ENCODE measurements at regions not wholly inside any gene's neighbourhood (a gene's known extent, or its start where the extent isn't known, plus 50 kb on each side); places are given as distances from the start of the nearest gene placed in this dataset.

- no peak for DNase-seq (ENCODE audit: low read depth)
Measured at GRCh38 chr7:89926194-89926593, 228.1 kb upstream of the STEAP1 start.

- no peak for DNase-seq (ENCODE audit: low read depth)
Measured at GRCh38 chr7:89926701-89927100, 227.6 kb upstream of the STEAP1 start.

DNA sequence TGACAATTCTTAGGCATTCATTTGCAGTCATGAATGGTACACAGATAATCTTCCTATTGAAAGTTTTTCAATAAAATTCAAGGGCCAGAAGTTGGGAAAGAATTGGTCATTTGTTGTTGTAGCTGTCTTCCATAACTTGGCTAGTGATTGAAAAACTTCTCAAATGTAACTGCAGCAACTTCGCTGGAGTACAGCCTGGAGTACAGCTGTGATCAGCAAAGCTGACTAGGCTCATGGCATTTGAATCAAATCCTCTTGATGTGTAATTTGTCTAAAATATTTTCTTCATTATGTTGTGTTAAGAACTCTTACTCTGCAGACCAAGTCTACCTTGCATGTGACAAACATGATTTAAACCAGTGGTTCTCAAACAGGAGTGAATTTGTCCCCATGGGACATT is 226.5 kb upstream of the STEAP1 start:
- DNase-seq (ENCODE audit: low read depth), result no peak

- no peak for DNase-seq (ENCODE audit: low read depth)
Measured at GRCh38 chr7:89928451-89928850, 225.8 kb upstream of the STEAP1 start.

- no peak for DNase-seq (ENCODE audit: low read depth)
Measured at GRCh38 chr7:89934101-89934500, 220.2 kb upstream of the STEAP1 start.

- DNase-seq (ENCODE audit: low read depth), result no peak
Measured at GRCh38 chr7:89943525-89944050, 210.7 kb upstream of the STEAP1 start.

DNA sequence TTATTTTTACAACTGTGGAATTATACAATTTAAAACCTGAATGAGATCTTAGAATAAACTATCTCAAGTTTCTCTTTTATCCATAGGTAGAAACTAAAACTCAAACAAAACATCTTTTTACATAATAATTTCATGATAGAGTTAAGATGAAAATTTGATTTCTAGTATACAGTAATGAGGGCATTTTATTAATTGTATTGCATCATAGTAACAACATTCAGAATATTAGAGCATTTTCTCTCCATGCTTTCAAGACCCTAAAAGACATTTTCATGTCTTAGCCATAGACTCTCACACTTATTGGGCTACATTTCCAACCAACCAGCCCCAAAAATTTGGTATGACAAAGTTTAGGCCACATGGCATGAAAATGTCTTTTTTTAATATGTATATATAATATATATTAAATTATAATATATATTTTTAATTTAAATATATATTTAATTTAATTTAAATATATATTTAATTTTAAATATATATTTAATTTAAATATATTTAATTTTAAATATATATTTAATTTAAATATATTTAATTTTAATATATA is 195.7 kb upstream of the STEAP1 start:
- DNase-seq (ENCODE audit: low read depth), result no peak

DNA sequence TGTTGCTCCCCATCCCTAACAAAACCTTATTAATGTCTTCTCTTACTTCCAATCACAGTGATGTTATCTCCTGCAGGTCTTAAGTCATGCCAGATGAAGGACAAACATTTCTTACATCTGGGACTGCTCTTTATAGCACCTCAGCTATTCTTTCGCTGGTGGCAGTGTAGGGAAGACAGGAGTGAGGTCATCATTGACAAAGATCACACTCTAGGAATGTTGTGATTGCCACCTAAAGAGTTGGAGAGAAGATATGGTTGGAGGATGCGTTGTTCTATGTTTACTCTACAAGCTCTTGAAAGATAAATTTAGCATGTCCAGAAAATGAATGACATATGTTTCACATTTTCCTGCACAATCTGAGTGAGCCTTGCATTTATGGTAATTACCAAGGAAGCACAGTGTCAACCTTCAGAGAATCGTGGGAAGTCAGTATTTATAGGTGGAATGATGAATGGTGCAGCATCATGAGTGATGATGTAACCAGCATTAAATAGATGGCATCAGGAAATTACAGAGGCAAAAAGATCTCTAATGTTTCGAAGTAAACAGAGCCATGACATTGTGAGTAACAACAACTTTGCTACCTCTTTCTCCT is 188.1 kb upstream of the STEAP1 start:
- no peak for DNase-seq (ENCODE audit: low read depth)

GRCh38 chr7:89975577-89975976 is 178.7 kb upstream of the STEAP1 start:
- no peak for DNase-seq (ENCODE audit: low read depth)

DNA sequence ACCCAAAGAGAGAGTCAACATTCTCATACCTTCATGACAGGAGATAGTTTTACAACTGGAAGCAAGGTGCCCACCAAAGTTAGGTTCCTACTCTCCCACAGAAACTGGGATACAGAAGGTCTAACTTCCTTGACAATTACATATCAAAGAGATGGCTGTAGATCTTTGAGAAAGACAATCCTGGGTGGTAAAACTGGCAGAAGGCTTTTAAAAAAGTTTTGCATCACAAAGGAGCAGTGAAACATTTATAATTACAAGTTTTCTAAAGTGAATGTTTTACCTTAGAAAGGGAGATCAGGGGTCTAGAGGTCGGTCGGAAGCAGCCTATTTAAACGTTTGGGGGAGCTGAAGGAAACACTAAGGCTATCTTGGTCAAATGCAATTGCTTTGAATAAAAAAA is 166.6 kb upstream of the STEAP1 start:
- DNase-seq (ENCODE audit: low read depth), result no peak

DNA sequence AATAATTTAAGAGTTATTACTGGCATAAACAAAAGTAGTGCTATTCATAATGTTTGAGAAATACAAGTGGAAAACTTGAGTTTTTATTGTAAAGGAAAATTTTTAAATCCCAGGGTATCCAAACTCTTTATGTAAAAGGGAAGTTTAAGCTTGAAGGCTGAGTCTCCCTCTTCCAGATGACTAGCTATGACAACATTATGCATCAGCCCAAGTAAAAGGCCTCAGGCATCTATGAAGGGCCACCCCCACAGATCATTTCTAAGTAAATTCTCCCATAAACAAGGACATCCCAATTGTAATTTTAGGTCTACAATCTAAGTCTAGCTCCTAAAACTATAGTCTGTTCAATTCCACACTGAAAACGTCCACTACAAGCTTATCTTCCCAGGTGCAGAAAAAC is 166.2 kb upstream of the STEAP1 start:
- DNase-seq (ENCODE audit: low read depth), result no peak

GRCh38 chr7:89989454-89989853 is 164.8 kb upstream of the STEAP1 start:
- no peak for DNase-seq (ENCODE audit: low read depth)

DNA sequence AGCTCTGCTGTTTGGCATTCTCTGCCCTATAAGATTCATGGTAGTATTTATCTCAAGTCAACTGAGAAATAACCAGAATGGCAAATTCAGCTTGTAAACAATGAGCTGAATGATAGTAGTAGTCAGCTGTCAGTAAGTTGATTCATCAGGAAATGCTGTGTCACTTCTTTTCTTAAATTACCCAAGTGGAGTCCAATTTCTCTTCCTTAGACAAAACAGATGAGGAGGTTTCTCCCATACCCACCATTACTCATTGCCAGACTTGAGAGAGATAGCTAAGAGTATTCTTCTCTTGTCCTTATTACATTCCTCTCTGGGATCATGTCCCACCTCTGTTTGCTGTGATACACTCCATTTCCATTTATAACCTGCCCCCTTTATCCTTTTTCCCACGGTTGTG is 159.8 kb upstream of the STEAP1 start:
- no peak for DNase-seq (ENCODE audit: low read depth)

- no peak for DNase-seq (ENCODE audit: low read depth)
Measured at GRCh38 chr7:89998554-89998953, 155.7 kb upstream of the STEAP1 start.

DNA sequence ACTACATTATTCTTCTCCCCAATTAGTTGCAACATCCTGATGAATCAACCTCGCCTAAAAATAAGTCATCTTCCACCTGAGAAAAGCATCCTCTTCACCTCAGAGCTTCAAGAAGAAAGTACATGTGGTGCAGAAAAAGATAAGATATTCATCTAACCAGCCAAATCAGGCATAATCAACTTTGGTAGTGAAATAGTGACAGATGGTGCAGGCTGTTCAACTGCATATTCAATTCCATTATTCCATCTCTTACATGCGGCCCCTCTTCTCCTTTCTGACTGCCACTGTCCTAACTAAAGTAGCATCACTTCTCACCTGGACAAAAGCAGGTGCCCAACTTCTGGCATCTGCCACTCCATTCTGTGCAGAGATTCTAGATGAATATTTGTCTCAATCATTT is 148.4 kb upstream of the STEAP1 start:
- DNase-seq (ENCODE audit: low read depth), result no peak

DNA sequence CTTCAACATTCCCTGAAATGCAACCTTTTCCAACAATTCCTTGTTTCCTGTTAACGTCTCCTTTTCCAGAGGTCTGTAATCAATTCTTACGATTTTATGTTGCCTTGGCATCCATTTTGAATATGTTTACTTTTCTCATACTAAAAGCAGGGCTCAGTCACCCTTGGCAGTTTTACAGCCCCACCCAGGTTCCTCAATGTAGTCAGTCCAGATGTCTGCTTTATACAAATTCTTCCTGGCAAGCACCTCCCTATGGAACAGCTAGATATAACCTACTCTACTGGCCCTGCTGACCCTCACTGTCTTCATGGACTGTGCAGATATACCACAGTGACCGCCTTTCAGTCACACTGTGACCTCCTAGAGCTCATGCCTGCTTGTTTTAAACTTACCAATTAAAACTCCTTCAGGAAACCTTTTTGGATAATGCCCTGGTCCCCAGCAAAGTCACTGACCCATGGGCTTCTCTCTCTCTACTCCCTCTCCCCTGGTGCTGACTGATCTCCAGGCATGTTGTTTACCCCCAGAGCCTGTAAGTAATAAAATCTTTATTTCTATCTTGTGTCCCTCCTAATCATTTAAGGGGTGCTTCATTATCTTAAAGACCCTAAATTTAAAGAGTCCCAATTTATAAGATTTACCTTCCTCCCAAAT is 147.1 kb upstream of the STEAP1 start:
- no peak for DNase-seq (ENCODE audit: low read depth)

DNA sequence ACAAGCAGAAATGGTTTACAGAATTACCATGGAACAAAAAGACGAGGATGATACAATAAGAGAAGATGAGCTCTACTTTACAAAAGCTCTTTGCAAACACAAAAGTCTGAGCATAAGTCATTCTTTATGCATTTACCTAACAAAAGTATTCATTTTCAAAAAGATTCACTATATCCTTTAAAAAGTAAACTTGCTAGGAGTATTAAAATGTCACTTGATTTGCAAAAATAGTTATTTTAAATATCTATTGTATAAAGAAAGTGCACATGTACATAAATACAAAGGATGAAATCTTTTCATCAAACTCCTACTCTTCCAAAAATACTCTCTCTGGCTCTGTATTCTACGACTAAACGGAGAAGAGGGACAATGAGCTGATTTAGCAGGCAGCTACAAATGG is 146.4 kb upstream of the STEAP1 start:
- no peak for DNase-seq (ENCODE audit: low read depth)

- DNase-seq (ENCODE audit: low read depth), result no peak
Measured at GRCh38 chr7:90022213-90022612, 132.1 kb upstream of the STEAP1 start.

- DNase-seq (ENCODE audit: low read depth), result no peak
Measured at GRCh38 chr7:90025771-90026170, 128.5 kb upstream of the STEAP1 start.

- no peak for DNase-seq (ENCODE audit: low read depth)
Measured at GRCh38 chr7:90033850-90034249, 120.4 kb upstream of the STEAP1 start.

- DNase-seq (ENCODE audit: low read depth), result no peak
Measured at GRCh38 chr7:90053094-90053493, 101.2 kb upstream of the STEAP1 start.

DNA sequence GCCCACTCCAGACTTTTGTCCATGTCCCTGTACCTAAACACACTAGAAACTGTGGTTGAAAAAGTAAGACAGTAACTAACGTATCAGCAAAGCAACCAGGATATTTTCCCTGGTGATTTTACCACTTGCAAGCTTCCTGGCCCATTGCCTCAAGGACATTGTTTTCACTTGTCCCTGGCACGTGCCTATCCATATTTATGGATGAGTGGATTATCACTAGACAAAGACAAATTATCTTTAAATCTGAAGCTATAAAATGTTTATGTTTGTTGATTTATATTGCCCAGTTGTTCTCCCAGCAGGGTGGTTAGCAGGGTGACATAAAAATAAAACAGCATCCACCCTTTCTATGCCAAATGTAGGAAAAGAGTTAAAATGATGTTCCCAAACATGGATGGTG is 93.2 kb upstream of the STEAP1 start:
- DNase-seq (ENCODE audit: low read depth), result no peak

DNA sequence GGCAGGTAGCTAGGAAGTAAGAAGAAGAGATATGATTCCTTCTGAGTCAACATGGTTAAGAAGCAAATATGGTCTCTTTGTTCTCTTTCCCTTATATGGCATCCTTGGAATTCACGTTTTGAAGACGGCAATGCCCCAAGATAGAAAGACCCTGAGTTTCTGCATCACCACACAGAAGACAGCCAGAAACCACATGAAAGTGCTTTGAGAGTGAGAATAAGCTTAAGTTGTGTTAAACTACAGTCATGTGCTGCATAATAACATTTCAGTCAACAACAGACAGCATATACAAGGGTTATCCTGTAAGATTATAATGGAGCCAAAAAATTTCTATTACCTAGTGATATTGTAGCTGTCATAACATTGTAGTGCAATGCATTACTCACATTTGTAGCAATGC is 89.9 kb upstream of the STEAP1 start:
- DNase-seq (ENCODE audit: low read depth), result no peak

- DNase-seq (ENCODE audit: low read depth), result no peak
Measured at GRCh38 chr7:90067171-90067570, 87.1 kb upstream of the STEAP1 start.

Measured in GM04503 (cell line).